ENCODE measurements at regions not wholly inside any gene's neighbourhood (a gene's known extent, or its start where the extent isn't known, plus 50 kb on each side); places are given as distances from the start of the nearest gene placed in this dataset.
"Not testable (repeated sequence)": the region's sequence is repeated elsewhere in the genome, so short reads cannot be mapped to it uniquely, and the experiment has no call there.

GRCh38 chr13:24968416-24968815 lies 127.5 kb upstream of the PABPC3 start:
- H3K4me1 ChIP-seq; H3K36me3 ChIP-seq; DNase-seq; H3K27ac ChIP-seq; H3K9me3 ChIP-seq; H3K9ac ChIP-seq (ENCODE audit: low read depth in 2 of 2, low read length in 2 of 2); H3K27me3 ChIP-seq; intact Hi-C loops (cut with DNase I): not testable (repeated sequence)
- H3K4me3 ChIP-seq, result peak overlapping the region; percentile 27
- TF ChIP-seq, protein P1, sequence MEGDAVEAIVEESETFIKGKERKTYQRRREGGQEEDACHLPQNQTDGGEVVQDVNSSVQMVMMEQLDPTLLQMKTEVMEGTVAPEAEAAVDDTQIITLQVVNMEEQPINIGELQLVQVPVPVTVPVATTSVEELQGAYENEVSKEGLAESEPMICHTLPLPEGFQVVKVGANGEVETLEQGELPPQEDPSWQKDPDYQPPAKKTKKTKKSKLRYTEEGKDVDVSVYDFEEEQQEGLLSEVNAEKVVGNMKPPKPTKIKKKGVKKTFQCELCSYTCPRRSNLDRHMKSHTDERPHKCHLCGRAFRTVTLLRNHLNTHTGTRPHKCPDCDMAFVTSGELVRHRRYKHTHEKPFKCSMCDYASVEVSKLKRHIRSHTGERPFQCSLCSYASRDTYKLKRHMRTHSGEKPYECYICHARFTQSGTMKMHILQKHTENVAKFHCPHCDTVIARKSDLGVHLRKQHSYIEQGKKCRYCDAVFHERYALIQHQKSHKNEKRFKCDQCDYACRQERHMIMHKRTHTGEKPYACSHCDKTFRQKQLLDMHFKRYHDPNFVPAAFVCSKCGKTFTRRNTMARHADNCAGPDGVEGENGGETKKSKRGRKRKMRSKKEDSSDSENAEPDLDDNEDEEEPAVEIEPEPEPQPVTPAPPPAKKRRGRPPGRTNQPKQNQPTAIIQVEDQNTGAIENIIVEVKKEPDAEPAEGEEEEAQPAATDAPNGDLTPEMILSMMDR (IDR thresholded peaks at IDR 0.05), result peak; percentile 15

GRCh38 chr13:24973102-24973501 lies 122.8 kb upstream of the PABPC3 start:
- H3K9me3 ChIP-seq; H3K27me3 ChIP-seq; H3K4me3 ChIP-seq; H3K9ac ChIP-seq (ENCODE audit: low read depth in 2 of 2, low read length in 2 of 2); DNase-seq; H3K27ac ChIP-seq; H3K4me1 ChIP-seq; H3K36me3 ChIP-seq; intact Hi-C loops (cut with DNase I): not testable (repeated sequence)

DNA sequence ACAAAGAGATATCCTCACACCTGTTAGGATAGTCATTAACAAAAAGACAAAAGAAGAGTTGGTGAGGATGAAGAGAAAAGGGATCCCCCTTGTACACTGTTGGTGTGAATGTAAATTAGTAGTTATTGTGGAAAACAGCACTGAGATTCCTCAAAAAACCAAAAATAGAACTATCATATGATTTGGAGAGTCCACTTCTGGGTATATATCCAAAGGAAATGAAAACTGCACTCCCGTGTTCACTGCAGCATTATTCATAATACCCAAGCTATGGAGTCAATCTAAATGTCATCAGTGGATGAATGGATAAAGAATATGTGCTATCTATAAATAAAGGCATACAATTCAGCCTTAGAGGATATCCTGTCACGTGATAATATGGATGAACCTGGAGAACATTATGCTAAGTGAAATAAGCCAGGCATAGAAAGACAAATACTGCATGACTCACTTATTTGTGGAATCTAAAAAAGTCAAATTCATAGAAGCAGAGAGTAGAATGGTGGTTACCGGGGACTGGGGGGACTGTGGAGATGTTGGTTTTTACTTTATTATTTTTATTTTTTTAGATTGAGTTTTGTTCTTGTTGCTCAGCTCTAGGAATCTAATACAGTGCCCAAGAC lies 114.6 kb upstream of the PABPC3 start:
- H3K27me3 ChIP-seq; H3K9me3 ChIP-seq; H3K36me3 ChIP-seq; H3K4me1 ChIP-seq; H3K4me3 ChIP-seq; H3K9ac ChIP-seq (ENCODE audit: low read depth in 2 of 2, low read length in 2 of 2); H3K27ac ChIP-seq; intact Hi-C loops (cut with DNase I); DNase-seq: not testable (repeated sequence)

GRCh38 chr13:24982333-24982999 lies 113.5 kb upstream of the PABPC3 start:
- H3K36me3 ChIP-seq, result no peaks in the 10 kb centered on the region
- H3K9me3 ChIP-seq, result no peaks in the 10 kb centered on the region
- peaks cover 9% of the 10 kb centered on the region for H3K4me1 ChIP-seq
- intact Hi-C loops (cut with DNase I), result no loop called here
- H3K9ac ChIP-seq (ENCODE audit: low read depth in 2 of 2, low read length in 2 of 2), result no peak overlapping the region
- peak; percentile 61 for DNase-seq
- no peaks in the 10 kb centered on the region for H3K27me3 ChIP-seq
- peak overlapping the region; percentile 53 for H3K27ac ChIP-seq
- TF ChIP-seq, protein P1 (IDR thresholded peaks at IDR 0.05), result no peak
- H3K4me3 ChIP-seq, result no peak overlapping the region

DNA sequence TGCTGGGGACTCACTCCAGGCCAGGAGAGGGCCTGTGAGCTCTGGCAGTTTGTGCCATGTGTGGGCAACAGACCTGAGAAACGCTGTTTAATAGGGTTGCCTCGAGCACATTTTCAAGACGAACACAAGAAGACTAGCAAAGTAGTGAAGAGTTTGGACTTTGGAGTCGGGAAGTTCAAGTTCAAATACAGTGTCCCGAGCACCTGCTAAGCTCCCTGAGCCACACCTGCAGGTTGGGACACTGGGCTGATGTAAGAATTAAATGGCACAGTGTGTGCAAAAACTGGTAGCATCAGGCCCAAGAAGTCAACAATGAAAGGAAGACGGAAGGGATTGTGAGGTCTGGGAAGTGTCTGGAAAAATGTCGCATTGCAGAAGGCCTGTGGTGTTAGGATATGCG lies 112.8 kb upstream of the PABPC3 start:
- Histone ChIP-seq H3K36me3 (no peaks in the 10 kb centered on the region), H3K4me1 (peaks cover 9% of the 10 kb centered on the region), H3K9ac (ENCODE audit: low read depth in 2 of 2, low read length in 2 of 2) (no peak overlapping the region), H3K27me3 (no peaks in the 10 kb centered on the region), H3K4me3 (no peak overlapping the region), H3K9me3 (no peaks in the 10 kb centered on the region), H3K27ac (peak overlapping the region; percentile 53)
- intact Hi-C loops (cut with DNase I), result no loop called here
- TF ChIP-seq, protein P1 (IDR thresholded peaks at IDR 0.05), result no peak
- DNase-seq, result peak; percentile 46

GRCh38 chr13:24984134-24984533 lies 111.8 kb upstream of the PABPC3 start:
- Histone ChIP-seq H3K4me1 (peaks cover 9% of the 10 kb centered on the region), H3K36me3 (no peaks in the 10 kb centered on the region), H3K27ac (no peak overlapping the region), H3K9me3 (no peaks in the 10 kb centered on the region), H3K9ac (ENCODE audit: low read depth in 2 of 2, low read length in 2 of 2) (no peak overlapping the region), H3K27me3 (no peaks in the 10 kb centered on the region), H3K4me3 (no peak overlapping the region)
- TF ChIP-seq, protein P1 (IDR thresholded peaks at IDR 0.05), result no peak
- intact Hi-C loops (cut with DNase I), result no loop called here
- no peak for DNase-seq

Data from colonic mucosa (tissue), 4 donors.